WTC11 (cell line): ENCODE measurements at regions not wholly inside any gene's neighbourhood (a gene's known extent, or its start where the extent isn't known, plus 50 kb on each side); places are given as distances from the start of the nearest gene placed in this dataset.

Source experiments
- ATAC-seq: fragments of 200-7000 bp; cut with Tn5 transposase; 2 replicates; pipeline ENCODE4 v1.10.0; 2021; ENCODE audit warnings: mild to moderate bottlenecking, moderate library complexity
- CTCF ChIA-PET: fragments of 300-600 bp; sonication (Branson Sonifier 250); formaldehyde crosslinking; loops from one replicate; lab custom pipeline; 2021; ENCODE audit warnings: antibody characterized with exemption; lab: Charles Lee
- POLR2A ChIA-PET: fragments of 350-600 bp; sonication (Branson Sonifier 250); formaldehyde crosslinking; loops from one replicate; lab custom pipeline; 2021; ENCODE audit warnings: antibody characterized with exemption; lab: Charles Lee
- DNase-seq: peaks from one replicate; pipeline ENCODE4 v3.0.0; 2021; ENCODE audit warnings: low spot score
- H3K27ac Mint-ChIP-seq: 2 replicates; pipeline ENCODE4 v1.8.0; 2021; ENCODE audit warnings: mixed read lengths
- H3K27me3 Mint-ChIP-seq: 2 replicates; pipeline ENCODE4 v1.8.0; 2021; ENCODE audit warnings: low read depth, mild to moderate bottlenecking, moderate library complexity, mixed read lengths
- H3K36me3 Mint-ChIP-seq: 2 replicates; pipeline ENCODE4 v1.8.0; 2021; ENCODE audit warnings: mixed read lengths
- H3K4me1 Mint-ChIP-seq: 2 replicates; pipeline ENCODE4 v1.8.0; 2022; ENCODE audit warnings: mixed read lengths
- H3K4me3 Mint-ChIP-seq: 2 replicates; pipeline ENCODE4 v1.8.0; 2021; ENCODE audit warnings: mild to moderate bottlenecking, moderate library complexity, mixed read lengths
- H3K9me3 Mint-ChIP-seq: 2 replicates; pipeline ENCODE4 v1.8.0; 2021; ENCODE audit warnings: mixed read lengths
- ELF4 ChIP-seq: sonication (generic); formaldehyde crosslinking; IDR thresholded peaks from 2 replicates; pipeline ENCODE4 v1.8.1; 2022; ENCODE audit warnings: low read depth, mild to moderate bottlenecking, moderate library complexity, missing genetic modification reagents
- GTF2I ChIP-seq: fragments of 250-450 bp; sonication (Bioruptor Pico); conservative IDR thresholded peaks from 2 replicates; pipeline ENCODE4 v1.4.0; 2021; ENCODE audit warnings: mild to moderate bottlenecking
- MYBL2 ChIP-seq: sonication (generic); formaldehyde crosslinking; IDR thresholded peaks from 2 replicates; pipeline ENCODE4 v1.8.1; 2023; ENCODE audit warnings: mild to moderate bottlenecking, moderate library complexity, missing genetic modification reagents
- NFE2L1 ChIP-seq: sonication (generic); formaldehyde crosslinking; IDR thresholded peaks from 2 replicates; pipeline ENCODE4 v1.8.1; 2023; ENCODE audit warnings: missing genetic modification reagents
- NFYB ChIP-seq: sonication (generic); formaldehyde crosslinking; conservative IDR thresholded peaks from 2 replicates; pipeline ENCODE4 v1.8.0; 2022; ENCODE audit warnings: low read depth, missing genetic modification reagents
- RELA ChIP-seq: sonication (generic); formaldehyde crosslinking; IDR thresholded peaks from 2 replicates; pipeline ENCODE4 v1.8.1; 2022; ENCODE audit warnings: missing genetic modification reagents, mild to moderate bottlenecking, borderline replicate concordance
- RORB ChIP-seq: fragments of 250-450 bp; sonication (Bioruptor Pico); IDR thresholded peaks from 2 replicates; pipeline ENCODE4 v1.9.0; 2021; ENCODE audit warnings: mild to moderate bottlenecking
- SMAD3 ChIP-seq: sonication (generic); formaldehyde crosslinking; IDR thresholded peaks from 2 replicates; pipeline ENCODE4 v1.8.0; 2022; ENCODE audit warnings: missing genetic modification reagents, mild to moderate bottlenecking, borderline replicate concordance
- SMAD4 ChIP-seq: sonication (generic); formaldehyde crosslinking; IDR thresholded peaks from 2 replicates; pipeline ENCODE4 v1.8.0; 2022; ENCODE audit warnings: mild to moderate bottlenecking, missing genetic modification reagents
- TCF7 ChIP-seq: sonication (generic); formaldehyde crosslinking; IDR thresholded peaks from 2 replicates; pipeline ENCODE4 v1.8.0; 2022; ENCODE audit warnings: mild to moderate bottlenecking, low read depth, missing genetic modification reagents, moderate library complexity
- TEAD1 ChIP-seq: sonication (generic); formaldehyde crosslinking; IDR thresholded peaks from 2 replicates; pipeline ENCODE4 v1.8.0; 2022; ENCODE audit warnings: mild to moderate bottlenecking, missing genetic modification reagents
- TP53 ChIP-seq: sonication (generic); formaldehyde crosslinking; IDR thresholded peaks from 2 replicates; pipeline ENCODE4 v1.8.1; 2023; ENCODE audit warnings: mild to moderate bottlenecking, missing genetic modification reagents
- ZNF138 ChIP-seq: sonication (generic); formaldehyde crosslinking; conservative IDR thresholded peaks from 2 replicates; pipeline ENCODE4 v1.8.1; 2022; ENCODE audit warnings: mild to moderate bottlenecking, moderate library complexity, missing genetic modification reagents
- ZNF219 ChIP-seq: sonication (generic); formaldehyde crosslinking; IDR thresholded peaks from 2 replicates; pipeline ENCODE4 v1.8.0; 2023; ENCODE audit warnings: missing genetic modification reagents, mild to moderate bottlenecking, borderline replicate concordance
- ZNF232 ChIP-seq: sonication (generic); formaldehyde crosslinking; IDR thresholded peaks from 2 replicates; pipeline ENCODE4 v1.8.0; 2022; ENCODE audit warnings: mild to moderate bottlenecking, missing genetic modification reagents
- ZNF423 ChIP-seq: fragments of 250-450 bp; sonication (Bioruptor Pico); IDR thresholded peaks from 2 replicates; pipeline ENCODE4 v2.1.2; 2022; ENCODE audit warnings: mild to moderate bottlenecking, moderate library complexity
- TF ChIP-seq, protein P1 (sequence below): fragments of 250-450 bp; sonication (Bioruptor Pico); IDR thresholded peaks from 2 replicates; pipeline ENCODE4 v1.9.0; 2021; ENCODE audit warnings: mild to moderate bottlenecking, borderline replicate concordance
- TF ChIP-seq, protein P2 (sequence below): sonication (generic); formaldehyde crosslinking; IDR thresholded peaks from 2 replicates; pipeline ENCODE4 v1.8.0; 2022; ENCODE audit warnings: mild to moderate bottlenecking, missing genetic modification reagents
- TF ChIP-seq, protein P3 (sequence below): sonication (generic); formaldehyde crosslinking; IDR thresholded peaks from 2 replicates; pipeline ENCODE4 v1.8.1; 2023; ENCODE audit warnings: mild to moderate bottlenecking, missing genetic modification reagents, borderline replicate concordance
- TF ChIP-seq, protein P4 (sequence below): fragments of 250-450 bp; sonication (Bioruptor Pico); IDR thresholded peaks from 2 replicates; pipeline ENCODE4 v1.9.0; 2021; ENCODE audit warnings: moderate library complexity, mild to moderate bottlenecking, inconsistent platforms, borderline replicate concordance
- TF ChIP-seq, protein P5 (sequence below): fragments of 250-450 bp; sonication (Bioruptor Pico); IDR thresholded peaks from 2 replicates; pipeline ENCODE4 v1.9.0; 2021; ENCODE audit warnings: mild to moderate bottlenecking
- TF ChIP-seq, protein P6 (sequence below): sonication (generic); formaldehyde crosslinking; IDR thresholded peaks from 2 replicates; pipeline ENCODE4 v1.8.0; 2022; ENCODE audit warnings: mild to moderate bottlenecking, missing genetic modification reagents

DNA sequence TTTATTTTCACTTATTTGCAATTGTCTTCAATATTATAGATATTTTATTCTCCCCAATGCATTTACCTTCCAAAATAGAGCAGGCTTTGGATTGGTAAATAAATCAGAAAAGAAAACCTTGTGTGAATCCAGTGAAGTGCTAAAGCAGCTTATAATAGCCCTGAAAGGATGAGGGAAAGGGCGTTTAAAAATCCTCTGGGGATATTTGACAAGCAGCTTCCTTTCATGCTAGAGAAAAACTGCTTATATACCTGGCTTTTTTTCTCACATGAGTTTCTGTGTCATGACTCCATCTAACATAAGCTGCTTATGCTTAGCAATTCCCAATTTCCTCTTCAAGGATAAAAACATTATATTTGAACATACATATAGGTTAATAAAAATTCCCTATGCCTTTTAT is 221.6 kb upstream of the SEMA3E start:
- POLR2A ChIA-PET = no interaction called here
- Mint-ChIP-seq H3K9me3 (no peaks in the 10 kb centered on the region), H3K27ac (no peak overlapping the region), H3K4me3 (no peak overlapping the region), H3K4me1 (no peaks in the 10 kb centered on the region), H3K27me3 (no peaks in the 10 kb centered on the region), H3K36me3 (no peaks in the 10 kb centered on the region)
- no peak for TF ChIP-seq MYBL2
- no peak for TF ChIP-seq NFYB
- TF ChIP-seq TP53 (CRISPR knock-in tag) = no peak
- TF ChIP-seq TCF7 (CRISPR knock-in tag) = no peak
- TF ChIP-seq, protein P1, sequence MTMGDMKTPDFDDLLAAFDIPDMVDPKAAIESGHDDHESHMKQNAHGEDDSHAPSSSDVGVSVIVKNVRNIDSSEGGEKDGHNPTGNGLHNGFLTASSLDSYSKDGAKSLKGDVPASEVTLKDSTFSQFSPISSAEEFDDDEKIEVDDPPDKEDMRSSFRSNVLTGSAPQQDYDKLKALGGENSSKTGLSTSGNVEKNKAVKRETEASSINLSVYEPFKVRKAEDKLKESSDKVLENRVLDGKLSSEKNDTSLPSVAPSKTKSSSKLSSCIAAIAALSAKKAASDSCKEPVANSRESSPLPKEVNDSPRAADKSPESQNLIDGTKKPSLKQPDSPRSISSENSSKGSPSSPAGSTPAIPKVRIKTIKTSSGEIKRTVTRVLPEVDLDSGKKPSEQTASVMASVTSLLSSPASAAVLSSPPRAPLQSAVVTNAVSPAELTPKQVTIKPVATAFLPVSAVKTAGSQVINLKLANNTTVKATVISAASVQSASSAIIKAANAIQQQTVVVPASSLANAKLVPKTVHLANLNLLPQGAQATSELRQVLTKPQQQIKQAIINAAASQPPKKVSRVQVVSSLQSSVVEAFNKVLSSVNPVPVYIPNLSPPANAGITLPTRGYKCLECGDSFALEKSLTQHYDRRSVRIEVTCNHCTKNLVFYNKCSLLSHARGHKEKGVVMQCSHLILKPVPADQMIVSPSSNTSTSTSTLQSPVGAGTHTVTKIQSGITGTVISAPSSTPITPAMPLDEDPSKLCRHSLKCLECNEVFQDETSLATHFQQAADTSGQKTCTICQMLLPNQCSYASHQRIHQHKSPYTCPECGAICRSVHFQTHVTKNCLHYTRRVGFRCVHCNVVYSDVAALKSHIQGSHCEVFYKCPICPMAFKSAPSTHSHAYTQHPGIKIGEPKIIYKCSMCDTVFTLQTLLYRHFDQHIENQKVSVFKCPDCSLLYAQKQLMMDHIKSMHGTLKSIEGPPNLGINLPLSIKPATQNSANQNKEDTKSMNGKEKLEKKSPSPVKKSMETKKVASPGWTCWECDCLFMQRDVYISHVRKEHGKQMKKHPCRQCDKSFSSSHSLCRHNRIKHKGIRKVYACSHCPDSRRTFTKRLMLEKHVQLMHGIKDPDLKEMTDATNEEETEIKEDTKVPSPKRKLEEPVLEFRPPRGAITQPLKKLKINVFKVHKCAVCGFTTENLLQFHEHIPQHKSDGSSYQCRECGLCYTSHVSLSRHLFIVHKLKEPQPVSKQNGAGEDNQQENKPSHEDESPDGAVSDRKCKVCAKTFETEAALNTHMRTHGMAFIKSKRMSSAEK (CRISPR knock-in tag) = no peak
- ATAC-seq (no peak), DNase-seq (no peak)
- CTCF ChIA-PET = no interaction called here

DNA sequence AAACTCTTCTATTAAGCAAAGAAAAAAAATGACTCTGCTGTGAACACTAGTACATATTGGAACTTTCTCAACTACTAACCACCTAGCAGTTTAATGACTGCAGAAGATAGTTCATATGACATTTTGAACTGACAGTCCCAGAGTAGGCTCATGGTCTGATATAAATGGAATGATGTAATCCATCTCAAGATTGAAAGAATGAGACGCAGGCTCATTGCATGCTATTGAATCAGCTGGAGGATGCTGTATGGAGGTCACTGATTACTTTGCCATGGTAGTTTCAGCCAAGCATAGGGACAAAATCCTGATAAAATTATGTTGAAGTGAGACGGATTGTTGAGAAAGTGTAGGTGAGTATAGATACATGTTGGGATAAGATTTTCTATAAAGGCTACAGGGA is 217.6 kb upstream of the SEMA3E start:
- DNase-seq = no peak
- no peak overlapping the region for H3K4me3 Mint-ChIP-seq
- ATAC-seq = no peak
- POLR2A ChIA-PET = no interaction called here
- CTCF ChIA-PET = no interaction called here
- no peaks in the 10 kb centered on the region for H3K9me3 Mint-ChIP-seq
- H3K4me1 Mint-ChIP-seq = no peaks in the 10 kb centered on the region
- no peaks in the 10 kb centered on the region for H3K36me3 Mint-ChIP-seq
- no peak overlapping the region for H3K27ac Mint-ChIP-seq
- TF ChIP-seq TEAD1 (CRISPR knock-in tag) = no peak
- TF ChIP-seq SMAD3 (CRISPR knock-in tag) = no peak
- no peak for TF ChIP-seq ZNF232
- TF ChIP-seq NFE2L1 (CRISPR knock-in tag) = no peak
- TF ChIP-seq RORB (CRISPR knock-in tag) = no peak
- TF ChIP-seq ELF4 (CRISPR knock-in tag) = no peak
- no peak for TF ChIP-seq ZNF138 (CRISPR knock-in tag)
- no peak for TF ChIP-seq RELA (CRISPR knock-in tag)
- TF ChIP-seq, protein P2, sequence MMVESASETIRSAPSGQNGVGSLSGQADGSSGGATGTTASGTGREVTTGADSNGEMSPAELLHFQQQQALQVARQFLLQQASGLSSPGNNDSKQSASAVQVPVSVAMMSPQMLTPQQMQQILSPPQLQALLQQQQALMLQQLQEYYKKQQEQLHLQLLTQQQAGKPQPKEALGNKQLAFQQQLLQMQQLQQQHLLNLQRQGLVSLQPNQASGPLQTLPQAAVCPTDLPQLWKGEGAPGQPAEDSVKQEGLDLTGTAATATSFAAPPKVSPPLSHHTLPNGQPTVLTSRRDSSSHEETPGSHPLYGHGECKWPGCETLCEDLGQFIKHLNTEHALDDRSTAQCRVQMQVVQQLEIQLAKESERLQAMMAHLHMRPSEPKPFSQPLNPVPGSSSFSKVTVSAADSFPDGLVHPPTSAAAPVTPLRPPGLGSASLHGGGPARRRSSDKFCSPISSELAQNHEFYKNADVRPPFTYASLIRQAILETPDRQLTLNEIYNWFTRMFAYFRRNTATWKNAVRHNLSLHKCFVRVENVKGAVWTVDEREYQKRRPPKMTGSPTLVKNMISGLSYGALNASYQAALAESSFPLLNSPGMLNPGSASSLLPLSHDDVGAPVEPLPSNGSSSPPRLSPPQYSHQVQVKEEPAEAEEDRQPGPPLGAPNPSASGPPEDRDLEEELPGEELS (CRISPR knock-in tag) = no peak
- TF ChIP-seq, protein P3, sequence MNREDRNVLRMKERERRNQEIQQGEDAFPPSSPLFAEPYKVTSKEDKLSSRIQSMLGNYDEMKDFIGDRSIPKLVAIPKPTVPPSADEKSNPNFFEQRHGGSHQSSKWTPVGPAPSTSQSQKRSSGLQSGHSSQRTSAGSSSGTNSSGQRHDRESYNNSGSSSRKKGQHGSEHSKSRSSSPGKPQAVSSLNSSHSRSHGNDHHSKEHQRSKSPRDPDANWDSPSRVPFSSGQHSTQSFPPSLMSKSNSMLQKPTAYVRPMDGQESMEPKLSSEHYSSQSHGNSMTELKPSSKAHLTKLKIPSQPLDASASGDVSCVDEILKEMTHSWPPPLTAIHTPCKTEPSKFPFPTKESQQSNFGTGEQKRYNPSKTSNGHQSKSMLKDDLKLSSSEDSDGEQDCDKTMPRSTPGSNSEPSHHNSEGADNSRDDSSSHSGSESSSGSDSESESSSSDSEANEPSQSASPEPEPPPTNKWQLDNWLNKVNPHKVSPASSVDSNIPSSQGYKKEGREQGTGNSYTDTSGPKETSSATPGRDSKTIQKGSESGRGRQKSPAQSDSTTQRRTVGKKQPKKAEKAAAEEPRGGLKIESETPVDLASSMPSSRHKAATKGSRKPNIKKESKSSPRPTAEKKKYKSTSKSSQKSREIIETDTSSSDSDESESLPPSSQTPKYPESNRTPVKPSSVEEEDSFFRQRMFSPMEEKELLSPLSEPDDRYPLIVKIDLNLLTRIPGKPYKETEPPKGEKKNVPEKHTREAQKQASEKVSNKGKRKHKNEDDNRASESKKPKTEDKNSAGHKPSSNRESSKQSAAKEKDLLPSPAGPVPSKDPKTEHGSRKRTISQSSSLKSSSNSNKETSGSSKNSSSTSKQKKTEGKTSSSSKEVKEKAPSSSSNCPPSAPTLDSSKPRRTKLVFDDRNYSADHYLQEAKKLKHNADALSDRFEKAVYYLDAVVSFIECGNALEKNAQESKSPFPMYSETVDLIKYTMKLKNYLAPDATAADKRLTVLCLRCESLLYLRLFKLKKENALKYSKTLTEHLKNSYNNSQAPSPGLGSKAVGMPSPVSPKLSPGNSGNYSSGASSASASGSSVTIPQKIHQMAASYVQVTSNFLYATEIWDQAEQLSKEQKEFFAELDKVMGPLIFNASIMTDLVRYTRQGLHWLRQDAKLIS (CRISPR knock-in tag) = no peak
- no peak for TF ChIP-seq GTF2I
- TF ChIP-seq, protein P4, sequence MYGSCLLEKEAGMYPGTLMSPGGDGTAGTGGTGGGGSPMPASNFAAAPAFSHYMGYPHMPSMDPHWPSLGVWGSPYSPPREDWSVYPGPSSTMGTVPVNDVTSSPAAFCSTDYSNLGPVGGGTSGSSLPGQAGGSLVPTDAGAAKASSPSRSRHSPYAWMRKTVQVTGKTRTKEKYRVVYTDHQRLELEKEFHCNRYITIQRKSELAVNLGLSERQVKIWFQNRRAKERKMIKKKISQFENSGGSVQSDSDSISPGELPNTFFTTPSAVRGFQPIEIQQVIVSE (CRISPR knock-in tag) = no peak
- TF ChIP-seq SMAD4 (CRISPR knock-in tag) = no peak
- TF ChIP-seq ZNF423 (CRISPR knock-in tag) = no peak
- TF ChIP-seq ZNF219 (CRISPR knock-in tag) = no peak
- TF ChIP-seq NFYB = no peak
- TF ChIP-seq, protein P5, sequence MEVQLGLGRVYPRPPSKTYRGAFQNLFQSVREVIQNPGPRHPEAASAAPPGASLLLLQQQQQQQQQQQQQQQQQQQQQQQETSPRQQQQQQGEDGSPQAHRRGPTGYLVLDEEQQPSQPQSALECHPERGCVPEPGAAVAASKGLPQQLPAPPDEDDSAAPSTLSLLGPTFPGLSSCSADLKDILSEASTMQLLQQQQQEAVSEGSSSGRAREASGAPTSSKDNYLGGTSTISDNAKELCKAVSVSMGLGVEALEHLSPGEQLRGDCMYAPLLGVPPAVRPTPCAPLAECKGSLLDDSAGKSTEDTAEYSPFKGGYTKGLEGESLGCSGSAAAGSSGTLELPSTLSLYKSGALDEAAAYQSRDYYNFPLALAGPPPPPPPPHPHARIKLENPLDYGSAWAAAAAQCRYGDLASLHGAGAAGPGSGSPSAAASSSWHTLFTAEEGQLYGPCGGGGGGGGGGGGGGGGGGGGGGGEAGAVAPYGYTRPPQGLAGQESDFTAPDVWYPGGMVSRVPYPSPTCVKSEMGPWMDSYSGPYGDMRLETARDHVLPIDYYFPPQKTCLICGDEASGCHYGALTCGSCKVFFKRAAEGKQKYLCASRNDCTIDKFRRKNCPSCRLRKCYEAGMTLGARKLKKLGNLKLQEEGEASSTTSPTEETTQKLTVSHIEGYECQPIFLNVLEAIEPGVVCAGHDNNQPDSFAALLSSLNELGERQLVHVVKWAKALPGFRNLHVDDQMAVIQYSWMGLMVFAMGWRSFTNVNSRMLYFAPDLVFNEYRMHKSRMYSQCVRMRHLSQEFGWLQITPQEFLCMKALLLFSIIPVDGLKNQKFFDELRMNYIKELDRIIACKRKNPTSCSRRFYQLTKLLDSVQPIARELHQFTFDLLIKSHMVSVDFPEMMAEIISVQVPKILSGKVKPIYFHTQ = no peak
- TF ChIP-seq, protein P6, sequence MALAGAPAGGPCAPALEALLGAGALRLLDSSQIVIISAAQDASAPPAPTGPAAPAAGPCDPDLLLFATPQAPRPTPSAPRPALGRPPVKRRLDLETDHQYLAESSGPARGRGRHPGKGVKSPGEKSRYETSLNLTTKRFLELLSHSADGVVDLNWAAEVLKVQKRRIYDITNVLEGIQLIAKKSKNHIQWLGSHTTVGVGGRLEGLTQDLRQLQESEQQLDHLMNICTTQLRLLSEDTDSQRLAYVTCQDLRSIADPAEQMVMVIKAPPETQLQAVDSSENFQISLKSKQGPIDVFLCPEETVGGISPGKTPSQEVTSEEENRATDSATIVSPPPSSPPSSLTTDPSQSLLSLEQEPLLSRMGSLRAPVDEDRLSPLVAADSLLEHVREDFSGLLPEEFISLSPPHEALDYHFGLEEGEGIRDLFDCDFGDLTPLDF (CRISPR knock-in tag) = no peak
- no peaks in the 10 kb centered on the region for H3K27me3 Mint-ChIP-seq
